GM23248 (cell line): ENCODE measurements at regions not wholly inside any gene's neighbourhood (a gene's known extent, or its start where the extent isn't known, plus 50 kb on each side); places are given as distances from the start of the nearest gene placed in this dataset.

ENCODE experiments used
- EZH2 ChIP-seq: fragments of 200-600 bp; sonication (generic); IDR thresholded peaks from 2 replicates; pipeline ENCODE4 v1.6.1; 2018; ENCODE audit warnings: antibody characterized with exemption, mild to moderate bottlenecking; ENCODE audit not compliant: insufficient read depth, poor library complexity, severe bottlenecking
- EZH2phosphoT487 ChIP-seq: fragments of 200-600 bp; sonication (generic); IDR thresholded peaks from 2 replicates; pipeline ENCODE4 v1.6.1; 2018; ENCODE audit warnings: antibody characterized with exemption, moderate library complexity, mild to moderate bottlenecking, low read depth; ENCODE audit not compliant: insufficient read depth

GRCh38 chr13:66224663-66225062 lies 1005.5 kb downstream of the PCDH9 start:
- TF ChIP-seq EZH2 (no peak), EZH2phosphoT487 (no peak)
